ENCODE measurements at regions not wholly inside any gene's neighbourhood (a gene's known extent, or its start where the extent isn't known, plus 50 kb on each side); places are given as distances from the start of the nearest gene placed in this dataset.
A peak's percentile ranks its signal among the peaks of the same experiment; 100 is the strongest.

DNA sequence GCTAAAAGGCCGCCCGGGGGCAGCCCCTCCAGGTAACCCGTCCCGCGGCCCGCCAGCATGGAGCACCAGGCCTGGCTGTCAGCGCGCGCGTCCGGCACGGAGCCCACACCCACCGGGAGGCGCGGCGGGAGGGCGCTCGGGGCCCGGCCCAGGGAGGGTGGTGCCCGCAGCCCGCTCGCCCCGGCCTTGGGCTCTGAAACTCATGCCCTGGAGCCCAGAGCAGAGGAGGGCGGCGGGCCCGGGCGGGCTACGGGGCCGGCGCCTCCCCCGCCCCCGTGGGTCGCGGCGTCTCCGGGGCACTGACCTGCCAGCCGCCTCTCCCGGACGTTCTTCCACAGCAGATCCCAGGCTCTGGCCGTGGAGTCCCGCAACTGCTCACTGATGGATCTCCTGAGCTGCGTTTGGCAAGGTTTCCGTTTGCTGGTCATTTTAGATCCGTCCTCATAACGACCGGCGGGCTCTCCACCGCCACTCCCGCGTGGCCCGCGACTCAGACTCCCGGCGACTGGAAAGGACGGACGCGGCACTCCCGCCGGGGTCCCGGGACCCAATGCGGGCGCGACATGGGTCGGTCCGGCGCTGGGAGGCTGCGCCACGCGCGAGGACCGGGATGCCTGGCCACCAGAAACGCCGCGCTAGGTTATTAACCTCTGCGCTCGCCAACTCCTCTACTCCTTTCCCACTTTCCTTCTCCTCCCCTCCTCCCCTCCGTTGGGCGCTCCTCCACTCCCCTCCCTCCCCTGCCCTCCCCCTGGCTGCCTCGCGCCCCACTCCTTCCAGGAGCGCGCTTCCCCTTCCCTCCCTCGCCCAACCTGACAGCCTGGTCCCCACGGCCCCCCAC lies 64.7 kb upstream of the STARD13 start:
- peak overlapping the region; percentile 72 for H3K4me3 ChIP-seq (ENCODE audit: control insufficient read depth, low read depth, low read length)
- TF ChIP-seq, protein P1, sequence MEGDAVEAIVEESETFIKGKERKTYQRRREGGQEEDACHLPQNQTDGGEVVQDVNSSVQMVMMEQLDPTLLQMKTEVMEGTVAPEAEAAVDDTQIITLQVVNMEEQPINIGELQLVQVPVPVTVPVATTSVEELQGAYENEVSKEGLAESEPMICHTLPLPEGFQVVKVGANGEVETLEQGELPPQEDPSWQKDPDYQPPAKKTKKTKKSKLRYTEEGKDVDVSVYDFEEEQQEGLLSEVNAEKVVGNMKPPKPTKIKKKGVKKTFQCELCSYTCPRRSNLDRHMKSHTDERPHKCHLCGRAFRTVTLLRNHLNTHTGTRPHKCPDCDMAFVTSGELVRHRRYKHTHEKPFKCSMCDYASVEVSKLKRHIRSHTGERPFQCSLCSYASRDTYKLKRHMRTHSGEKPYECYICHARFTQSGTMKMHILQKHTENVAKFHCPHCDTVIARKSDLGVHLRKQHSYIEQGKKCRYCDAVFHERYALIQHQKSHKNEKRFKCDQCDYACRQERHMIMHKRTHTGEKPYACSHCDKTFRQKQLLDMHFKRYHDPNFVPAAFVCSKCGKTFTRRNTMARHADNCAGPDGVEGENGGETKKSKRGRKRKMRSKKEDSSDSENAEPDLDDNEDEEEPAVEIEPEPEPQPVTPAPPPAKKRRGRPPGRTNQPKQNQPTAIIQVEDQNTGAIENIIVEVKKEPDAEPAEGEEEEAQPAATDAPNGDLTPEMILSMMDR (IDR thresholded peaks at IDR 0.05; ENCODE audit: control insufficient read depth, insufficient read depth, low read depth, low read length, missing control alignments) = no peak
- DNase-seq (ENCODE audit: low read depth) = no peak

DNA sequence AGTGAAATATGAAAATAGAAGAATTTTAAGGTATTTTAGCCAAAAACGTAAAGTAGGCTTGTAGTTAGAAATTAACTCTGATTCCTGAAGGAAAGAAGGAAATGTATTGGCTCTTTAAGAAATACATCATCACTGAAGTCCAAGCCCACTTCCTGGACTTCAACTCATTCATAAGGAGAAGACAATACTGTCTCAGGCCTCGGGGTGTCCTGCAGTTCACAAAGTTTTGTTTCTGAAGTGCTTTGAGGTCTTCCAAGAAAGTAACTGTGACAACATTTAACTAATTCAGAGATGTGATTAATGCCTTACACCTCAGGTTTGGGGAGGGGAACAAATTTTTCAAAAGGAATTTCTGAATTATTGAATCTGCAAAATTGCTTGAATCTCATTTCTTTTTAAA lies 65.8 kb upstream of the STARD13 start:
- TF ChIP-seq, protein P1 (IDR thresholded peaks at IDR 0.05; ENCODE audit: control insufficient read depth, insufficient read depth, low read depth, low read length, missing control alignments) = peak; percentile 38
- H3K4me3 ChIP-seq (ENCODE audit: control insufficient read depth, low read depth, low read length) = no peak overlapping the region
- peak; percentile 38 for DNase-seq (ENCODE audit: low read depth)

DNA sequence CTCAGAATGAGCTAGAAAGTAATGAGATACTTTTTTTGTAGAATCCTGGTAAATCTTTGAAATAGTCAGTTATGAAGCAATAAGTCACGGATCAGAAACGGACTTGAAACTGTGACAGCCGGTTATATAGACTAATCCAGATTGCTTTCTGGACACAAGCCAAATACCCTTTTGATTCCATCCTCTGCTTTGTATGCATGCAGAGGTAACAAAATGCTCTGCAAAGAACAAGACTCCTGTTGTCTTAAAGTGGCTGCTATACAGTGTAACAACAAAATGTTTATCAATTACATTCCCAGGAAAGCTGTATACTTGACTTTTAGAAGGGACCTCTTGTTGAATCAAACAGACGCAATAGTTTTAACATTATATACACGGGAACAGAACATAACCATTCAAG lies 66.5 kb upstream of the STARD13 start:
- no peak overlapping the region for H3K4me3 ChIP-seq (ENCODE audit: control insufficient read depth, low read depth, low read length)
- TF ChIP-seq, protein P1 (IDR thresholded peaks at IDR 0.05; ENCODE audit: control insufficient read depth, insufficient read depth, low read depth, low read length, missing control alignments) = no peak
- no peak for DNase-seq (ENCODE audit: low read depth)

DNA sequence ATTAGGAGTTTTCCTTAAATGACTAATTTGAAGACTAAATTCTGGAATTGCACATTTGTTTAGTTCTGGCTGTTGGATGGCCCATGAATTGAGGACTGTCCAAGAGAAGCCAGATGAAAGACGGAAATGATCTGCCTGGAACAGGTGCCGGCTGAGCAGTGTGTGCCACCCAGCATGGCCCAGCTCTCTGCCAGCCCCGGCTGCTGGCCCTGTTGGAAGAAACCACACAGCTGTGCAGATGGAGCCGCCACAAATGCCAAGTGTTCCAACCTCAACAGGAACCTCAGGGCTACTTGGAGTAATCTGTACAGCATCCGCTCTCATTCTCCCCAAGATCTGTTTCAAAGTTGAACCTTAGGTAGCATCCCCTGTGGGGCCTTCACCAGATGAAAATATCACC lies 67.0 kb upstream of the STARD13 start:
- H3K4me3 ChIP-seq (ENCODE audit: control insufficient read depth, low read depth, low read length) = no peak overlapping the region
- DNase-seq (ENCODE audit: low read depth) = no peak
- TF ChIP-seq, protein P1 (IDR thresholded peaks at IDR 0.05; ENCODE audit: control insufficient read depth, insufficient read depth, low read depth, low read length, missing control alignments) = no peak

DNA sequence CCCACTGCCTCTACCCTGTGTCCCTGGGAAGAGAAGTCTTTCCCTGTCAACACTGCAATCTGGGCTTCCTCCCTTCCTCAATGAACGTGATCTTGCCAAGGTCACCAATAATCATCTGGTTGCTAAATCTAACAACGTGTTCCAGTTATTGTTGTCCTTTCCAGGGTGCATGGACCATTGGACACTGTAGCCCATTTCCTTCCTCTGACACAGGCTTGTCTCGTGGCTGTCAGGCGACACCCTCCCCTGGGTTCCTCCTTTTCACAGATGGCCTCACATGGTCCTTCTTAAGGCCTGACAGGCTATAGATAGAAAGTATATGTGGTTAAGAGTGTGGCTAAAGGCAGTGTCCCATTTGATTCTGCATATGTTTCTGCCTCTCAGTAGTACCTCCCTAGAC lies 67.7 kb upstream of the STARD13 start:
- H3K4me3 ChIP-seq (ENCODE audit: control insufficient read depth, low read depth, low read length) = no peak overlapping the region
- DNase-seq (ENCODE audit: low read depth) = no peak
- TF ChIP-seq, protein P1 (IDR thresholded peaks at IDR 0.05; ENCODE audit: control insufficient read depth, insufficient read depth, low read depth, low read length, missing control alignments) = no peak

DNA sequence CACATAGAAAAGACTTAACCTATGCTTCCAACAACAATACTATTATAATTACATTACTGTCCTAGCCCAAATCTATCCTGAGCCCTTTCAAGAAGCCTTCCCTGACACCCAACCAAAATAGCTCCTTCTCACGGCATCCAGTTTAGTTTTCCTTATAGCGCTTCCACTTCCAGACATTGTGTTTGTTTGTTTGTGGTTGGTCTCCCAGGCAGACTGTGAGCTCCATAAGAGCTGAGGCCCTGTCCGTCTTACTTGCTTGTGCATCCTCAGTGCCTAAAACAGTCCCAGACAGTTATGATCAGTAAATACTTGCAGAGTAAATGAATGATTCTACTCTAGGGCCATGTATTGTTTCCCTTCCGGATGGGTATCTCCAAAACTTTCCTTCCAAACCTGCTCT lies 68.1 kb upstream of the STARD13 start:
- TF ChIP-seq, protein P1 (IDR thresholded peaks at IDR 0.05; ENCODE audit: control insufficient read depth, insufficient read depth, low read depth, low read length, missing control alignments) = no peak
- DNase-seq (ENCODE audit: low read depth) = no peak
- H3K4me3 ChIP-seq (ENCODE audit: control insufficient read depth, low read depth, low read length) = no peak overlapping the region
